HepG2 (cell line): ENCODE measurements at regions not wholly inside any gene's neighbourhood (a gene's known extent, or its start where the extent isn't known, plus 50 kb on each side); places are given as distances from the start of the nearest gene placed in this dataset.

Source experiments
- ATAC-seq: fragments of 200-7000 bp; cut with Tn5 transposase; 3 replicates; pipeline ENCODE4 v1.9.1; 2020; ENCODE audit warnings: mild to moderate bottlenecking, moderate library complexity
- BruUV-seq: library from RNA; stranded (reverse); fragments of 400-500 nt; replicated peaks from 2 replicates; lab custom pipeline; 2021; lab: Mats Ljungman, UMichigan
- CTCF ChIA-PET: fragments of 300-600 bp; formaldehyde crosslinking; extraction: SDS; loops from one replicate; lab custom pipeline; 2021; ENCODE audit warnings: low total read pairs, inconsistent platforms, low intra/inter-chr PET ratio; lab: Yijun Ruan, JAX
- POLR2A ChIA-PET: fragments of 350-600 bp; sonication (Branson Sonifier 250); formaldehyde crosslinking; loops from one replicate; lab custom pipeline; 2020; ENCODE audit warnings: antibody characterized with exemption, inconsistent platforms; lab: Yijun Ruan, JAX
- DNase-seq: peaks from one replicate; pipeline ENCODE4 v3.0.0-alpha.2; 2015; ENCODE audit warnings: low spot score
- FAIRE-seq: peaks from 3 replicates; lab custom pipeline; 2011; peaks lifted over from hg19 to GRCh38; lab: Jason Lieb, UNC
- H2AFZ ChIP-seq: one replicate; pipeline ENCODE4 v1.6.1; 2011; ENCODE audit warnings: low read length, inconsistent platforms
- H3K27ac ChIP-seq: fragments of 300-600 bp; 3 replicates; pipeline ENCODE4 v1.8.0; 2011; ENCODE audit warnings: mixed run types, mild to moderate bottlenecking, mixed read lengths, low read length, inconsistent platforms; ENCODE audit not compliant: insufficient read depth; ENCODE audit errors: extremely low read length
- H3K27me3 ChIP-seq, 2 experiments: fragments of 200-600 bp in 1 of 2; 2 replicates in 1 of 2; 3 replicates in 1 of 2; pipeline versions ENCODE4 v1.6.0 to v1.8.0; 2011; ENCODE audit warnings: low read length in 2 of 2, mild to moderate bottlenecking in 2 of 2, moderate library complexity in 2 of 2, inconsistent platforms in 1 of 2; ENCODE audit not compliant: insufficient read depth in 2 of 2, control insufficient read depth in 1 of 2
- H3K36me3 ChIP-seq, 2 experiments: fragments of 200-600 bp in 1 of 2; replicated peaks in 1 of 2; 2 replicates in 1 of 2; 3 replicates in 1 of 2; pipeline versions ENCODE4 v1.5.1 to v1.8.0; 2011; ENCODE audit warnings: low read length in 2 of 2, inconsistent platforms in 1 of 2; ENCODE audit not compliant: insufficient read depth in 2 of 2, control insufficient read depth in 1 of 2
- H3K4me1 ChIP-seq: 2 replicates; pipeline ENCODE4 v1.5.1; 2012; ENCODE audit warnings: low read length, inconsistent platforms; ENCODE audit not compliant: insufficient read depth
- H3K4me2 ChIP-seq: 2 replicates; pipeline ENCODE4 v1.6.0; 2011; ENCODE audit warnings: low read depth, low read length, inconsistent platforms
- H3K4me3 ChIP-seq, 3 experiments: fragments of 200-600 bp in 1 of 3; sonication (generic), shearing (Covaris generic) in 1 of 3; replicated peaks in 1 of 3; 2 replicates each; pipeline ENCODE4 v1.5.1; 2011 to 2016; ENCODE audit warnings: low read length in 3 of 3, inconsistent platforms in 2 of 3, low read depth in 2 of 3, mild to moderate bottlenecking in 2 of 3, control low read depth in 1 of 3, mixed read lengths in 1 of 3; ENCODE audit not compliant: insufficient read depth in 1 of 3
- H3K79me2 ChIP-seq: one replicate; pipeline ENCODE4 v1.6.1; 2011; ENCODE audit warnings: low read length, inconsistent platforms; ENCODE audit not compliant: insufficient read depth
- H3K9ac ChIP-seq: 2 replicates; pipeline ENCODE4 v1.6.0; 2011; ENCODE audit warnings: mild to moderate bottlenecking, low read depth, low read length, inconsistent platforms; ENCODE audit not compliant: insufficient read depth
- H3K9me3 ChIP-seq: 2 replicates; pipeline ENCODE4 v1.5.1; 2012; ENCODE audit warnings: mild to moderate bottlenecking, low read length
- H4K20me1 ChIP-seq: 2 replicates; pipeline ENCODE4 v1.6.0; 2011; ENCODE audit warnings: inconsistent platforms, mild to moderate bottlenecking, low read length, moderate library complexity; ENCODE audit not compliant: insufficient read depth
- ATRX ChIP-seq: sonication (generic); formaldehyde crosslinking; IDR thresholded peaks from 2 replicates; pipeline ENCODE4 v1.4.0; 2020; ENCODE audit warnings: missing genetic modification reagents, borderline replicate concordance
- CEBPB ChIP-seq: IDR thresholded peaks from 2 replicates; pipeline ENCODE4 v1.6.1; 2011; ENCODE audit warnings: low read depth, low read length, improper control_type of control experiment, borderline replicate concordance
- ELK4 ChIP-seq: sonication (generic); formaldehyde crosslinking; IDR thresholded peaks from 2 replicates; pipeline ENCODE4 v1.9.0; 2021; ENCODE audit warnings: missing genetic modification reagents, borderline replicate concordance
- GRHL1 ChIP-seq: sonication (generic); formaldehyde crosslinking; conservative IDR thresholded peaks from 2 replicates; pipeline ENCODE4 v1.8.0; 2022; ENCODE audit warnings: missing genetic modification reagents
- PLRG1 ChIP-seq: fragments of 450-650 bp; conservative IDR thresholded peaks from 2 replicates; pipeline ENCODE4 v1.6.1; 2016
- PRPF4 ChIP-seq: fragments of 200-400 bp; formaldehyde crosslinking; IDR thresholded peaks from 2 replicates; pipeline ENCODE4 v1.6.1; 2016; ENCODE audit warnings: low read length, low read depth; ENCODE audit not compliant: poor library complexity, severe bottlenecking
- REXO4 ChIP-seq: sonication (generic); formaldehyde crosslinking; IDR thresholded peaks from 2 replicates; pipeline ENCODE4 v1.8.0; 2022; ENCODE audit warnings: missing genetic modification reagents, mild to moderate bottlenecking, borderline replicate concordance
- SNAPC4 ChIP-seq: sonication (generic); formaldehyde crosslinking; IDR thresholded peaks from 2 replicates; pipeline ENCODE4 v1.4.0; 2020; ENCODE audit warnings: mild to moderate bottlenecking, missing genetic modification reagents
- SNRNP70 ChIP-seq: fragments of 200-400 bp; formaldehyde crosslinking; IDR thresholded peaks from 2 replicates; pipeline ENCODE4 v1.6.1; 2017; ENCODE audit warnings: mild to moderate bottlenecking, low read depth, low read length, moderate library complexity
- SPEN ChIP-seq: sonication (generic); formaldehyde crosslinking; IDR thresholded peaks from 2 replicates; pipeline ENCODE4 v1.5.1; 2020; ENCODE audit warnings: low read depth, mild to moderate bottlenecking, missing genetic modification reagents
- STAG1 ChIP-seq: sonication (generic); formaldehyde crosslinking; IDR thresholded peaks from 2 replicates; pipeline ENCODE4 v1.4.0; 2020; ENCODE audit warnings: missing genetic modification reagents
- TRIM24 ChIP-seq: sonication (generic); formaldehyde crosslinking; IDR thresholded peaks from 2 replicates; pipeline ENCODE4 v1.8.0; 2022; ENCODE audit warnings: mild to moderate bottlenecking, missing genetic modification reagents
- XRCC5 ChIP-seq: fragments of 200-400 bp; formaldehyde crosslinking; optimal IDR thresholded peaks from 2 replicates; pipeline ENCODE3; 2017; ENCODE audit warnings: mild to moderate bottlenecking, low read length
- ZBTB7A ChIP-seq: sonication (generic); formaldehyde crosslinking; IDR thresholded peaks from 2 replicates; pipeline ENCODE4 v1.8.0; 2022; ENCODE audit warnings: mild to moderate bottlenecking, missing genetic modification reagents
- ZNF136 ChIP-seq: sonication (generic); formaldehyde crosslinking; IDR thresholded peaks from 2 replicates; pipeline ENCODE4 v1.8.1; 2022; ENCODE audit warnings: low read depth, mild to moderate bottlenecking, moderate library complexity, missing genetic modification reagents
- ZNF138 ChIP-seq: sonication (generic); formaldehyde crosslinking; IDR thresholded peaks from 2 replicates; pipeline ENCODE4 v1.5.0; 2020; ENCODE audit warnings: mild to moderate bottlenecking, low read depth, missing genetic modification reagents
- ZNF496 ChIP-seq: sonication (generic); formaldehyde crosslinking; IDR thresholded peaks from 2 replicates; pipeline ENCODE4 v1.8.1; 2023; ENCODE audit warnings: mild to moderate bottlenecking, moderate library complexity, missing genetic modification reagents; ENCODE audit not compliant: insufficient replicate concordance
- WGBS: methylation state at CpG from one replicate; pipeline ENCODE4 v1.1.6; 2017; ENCODE audit warnings: low lambda C conversion rate; 5-methylcytosine and 5-hydroxymethylcytosine counted together
- in situ Hi-C: cut with HindIII; loops from 2 replicates; pipeline ENCODE4 v1.10.0; 2017; ENCODE audit warnings: low pct_unique_long_range_greater_than_20kb; ENCODE audit not compliant: extremely low pct_ligation_motif_present
- intact Hi-C: fragments of 100-400 bp; cut with micrococcal nuclease; formaldehyde crosslinking; loops from one replicate; pipeline ENCODE4 v1.10.0; 2022; ENCODE audit not compliant: unreplicated experiment

GRCh38 chr3:24734019-24734418, 239.4 kb upstream of the THRB start (continued):
- TF ChIP-seq SNAPC4 (CRISPR knock-in tag), result no peak
- no peak for TF ChIP-seq ELK4 (CRISPR knock-in tag)

- intact Hi-C loops (no loop called here), in situ Hi-C loops (no loop called here)
- no peak overlapping the region for H3K27ac ChIP-seq
- POLR2A ChIA-PET, result no interaction called here
- DNase-seq (no peak), ATAC-seq (no peak), FAIRE-seq (no peak)
- no peaks in the 10 kb centered on the region for H3K9me3 ChIP-seq
- H3K79me2 ChIP-seq, result no peaks in the 10 kb centered on the region
- no peaks in the 10 kb centered on the region for H3K36me3 ChIP-seq
- no peak overlapping the region for H3K4me3 ChIP-seq
- no peaks in the 10 kb centered on the region for H3K4me1 ChIP-seq
- no peak overlapping the region for H3K9ac ChIP-seq
- CTCF ChIA-PET, result no interaction called here
- H2AFZ ChIP-seq, result no peak overlapping the region
- no peaks in the 10 kb centered on the region for H4K20me1 ChIP-seq
- H3K4me2 ChIP-seq, result no peak overlapping the region
- no TSS peak for BruUV-seq
- 0 out of 5 replicates have a peak, but pooled peaks cover 0 to 6% of the 10 kb centered on the region in 2 experiments for H3K27me3 ChIP-seq
- 12% methylated on average over 3 of the region's 3 CpGs for WGBS
- TF ChIP-seq ATRX, result no peak
- TF ChIP-seq ZNF138 (CRISPR knock-in tag), result no peak
- TF ChIP-seq ZBTB7A (CRISPR knock-in tag), result no peak
- no peak for TF ChIP-seq CEBPB
- no peak for TF ChIP-seq SNRNP70
- no peak for TF ChIP-seq STAG1 (CRISPR knock-in tag)
- no peak for TF ChIP-seq GRHL1 (CRISPR knock-in tag)
- no peak for TF ChIP-seq ZNF496 (CRISPR knock-in tag)
- TF ChIP-seq PRPF4, result no peak
- TF ChIP-seq TRIM24 (CRISPR knock-in tag), result no peak
- no peak for TF ChIP-seq SPEN
- TF ChIP-seq ZNF136 (CRISPR knock-in tag), result no peak
- no peak for TF ChIP-seq XRCC5
- no peak for TF ChIP-seq PLRG1
- no peak for TF ChIP-seq REXO4
These were observed 242.1 kb upstream of the THRB start for GRCh38 chr3:24736701-24737100.
